ENCODE measurements at regions not wholly inside any gene's neighbourhood (a gene's known extent, or its start where the extent isn't known, plus 50 kb on each side); places are given as distances from the start of the nearest gene placed in this dataset.

- TF ChIP-seq POLR2AphosphoS5 (IDR thresholded peaks at IDR 0.05; ENCODE audit: low read depth, low read length): no peak
Measured at GRCh38 chr6:96727144-96727543, 110.1 kb downstream of the GPR63 start (continued).

GRCh38 chr6:96725296-96725695 is 112.0 kb downstream of the GPR63 start:
- ChIA-PET CTCF (ENCODE audit: partially characterized antibody) (interaction anchor here (1.7 to 2.1 kb wide), 2 partner anchors 10 to 13 kb away, joined by 3 to 4 read pairs; no protein-coding TSS in a partner anchor), POLR2A (ENCODE audit: partially characterized antibody) (no interaction called here)
- Histone ChIP-seq H2BK5ac (ENCODE audit: low read depth, low read length) (no peak overlapping the region), H2BK12ac (ENCODE audit: low read depth, low read length) (no peak overlapping the region), H3K4ac (replicated peaks; ENCODE audit: insufficient read length, low read depth, low read length) (no peak overlapping the region), H3K79me1 (ENCODE audit: low read depth, low read length) (no peaks in the 10 kb centered on the region), H3K27me3 (replicated peaks in 1 of 4; ENCODE audit: control insufficient read depth in 3 of 4, extremely low read depth in 1 of 4, insufficient read depth in 3 of 4, low read length in 3 of 4) (no peaks in the 10 kb centered on the region), H2AK5ac (ENCODE audit: low read depth, low read length) (no peak overlapping the region), H3K79me2 (ENCODE audit: control insufficient read depth in 1 of 2, insufficient read depth in 2 of 2, low read length in 2 of 2) (no peaks in the 10 kb centered on the region), H2BK120ac (replicated peaks; ENCODE audit: low read depth, low read length) (no peak overlapping the region), H4K20me1 (replicated peaks in 1 of 2; ENCODE audit: control insufficient read depth in 1 of 2, insufficient read depth in 2 of 2, low read length in 2 of 2) (no peaks in the 10 kb centered on the region), H3K23me2 (ENCODE audit: low read depth, low read length) (no peaks in the 10 kb centered on the region), H3K56ac (replicated peaks; ENCODE audit: insufficient read length, low read depth, low read length) (no peak overlapping the region), H4K5ac (ENCODE audit: insufficient read length, low read depth, low read length) (no peak overlapping the region), H3K14ac (ENCODE audit: insufficient read length) (no peak overlapping the region), H2AFZ (ENCODE audit: low read length) (no peak overlapping the region), H3K9ac (replicated peaks in 1 of 4; ENCODE audit: extremely low read depth in 1 of 4, low read depth in 3 of 4, low read length in 3 of 4) (no peak overlapping the region), H4K91ac (replicated peaks; ENCODE audit: insufficient read length, low read length) (no peak overlapping the region), H4K8ac (ENCODE audit: extremely low read depth, insufficient read depth, low read length) (no peak overlapping the region), H3K23ac (ENCODE audit: insufficient read length) (no peak overlapping the region), H3K36me3 (ENCODE audit: control insufficient read depth in 2 of 4, insufficient read depth in 4 of 4, low read length in 3 of 4) (no peaks in the 10 kb centered on the region), H3K4me1 (replicated peaks in 1 of 4; ENCODE audit: control insufficient read depth in 3 of 4, insufficient read depth in 4 of 4, low read length in 3 of 4) (no peaks in the 10 kb centered on the region), H2BK15ac (ENCODE audit: low read length) (no peak overlapping the region), H3K27ac (ENCODE audit: low read depth, low read length) (no peak overlapping the region), H3K9me3 (ENCODE audit: insufficient read depth in 2 of 2, low read depth in 1 of 2, low read length in 1 of 2) (no peaks in the 10 kb centered on the region), H3K4me3 (ENCODE audit: extremely low read depth in 1 of 4, insufficient read depth in 2 of 4, low read depth in 3 of 4, low read length in 4 of 4) (no peak overlapping the region), H3K18ac (ENCODE audit: extremely low read depth, low read length) (0 out of 2 replicates have a peak overlapping the region, but pooled peaks have one; percentile 20), H3K4me2 (ENCODE audit: insufficient read depth in 1 of 2, low read depth in 2 of 2, low read length in 2 of 2) (no peak overlapping the region), H2BK20ac (ENCODE audit: low read length) (no peak overlapping the region)
- DNase-seq (ENCODE audit: low read depth in 1 of 2, low spot score in 2 of 2): no peak
- WGBS, 2 experiments (ENCODE audit: extremely low coverage in 1 of 2, insufficient coverage in 1 of 2, insufficient read length in 1 of 2, insufficient replicate concordance in 2 of 2, low coverage in 1 of 2, low lambda C conversion rate in 2 of 2, missing lambda C conversion rate in 1 of 2): 87% methylated on average over 2 of the region's 2 CpGs; no CpG with 5 or more reads in 1 of the 2 experiments
- FAIRE-seq: no peak
- TF ChIP-seq EZH2 (IDR thresholded peaks at IDR 0.05; ENCODE audit: low read depth, low read length, severe bottlenecking) (no peak), ASH2L (IDR thresholded peaks at IDR 0.05; ENCODE audit: low read length) (no peak), RNF2 (IDR thresholded peaks at IDR 0.05; ENCODE audit: borderline replicate concordance, low read depth, low read length, missing control alignments, poor library complexity, severe bottlenecking) (no peak), HDAC2 (IDR thresholded peaks at IDR 0.05; ENCODE audit: borderline replicate concordance in 1 of 2, low read depth in 2 of 2, low read length in 2 of 2) (no peak), SP2 (IDR thresholded peaks at IDR 0.05; ENCODE audit: low read length) (no peak), SP4 (IDR thresholded peaks at IDR 0.05; ENCODE audit: low read length) (no peak), TEAD4 (IDR thresholded peaks at IDR 0.05; ENCODE audit: low read depth, low read length) (no peak), RAD21 (IDR thresholded peaks at IDR 0.05 in 1 of 2, conservative IDR thresholded peaks at IDR 0.05 in 1 of 2; ENCODE audit: low read depth in 2 of 2, low read length in 2 of 2) (no peak), CBX8 (IDR thresholded peaks at IDR 0.05; ENCODE audit: borderline replicate concordance, low read depth, low read length) (no peak), SRF (IDR thresholded peaks at IDR 0.05; ENCODE audit: low read depth, low read length) (no peak), JUN (IDR thresholded peaks at IDR 0.05; ENCODE audit: low read depth, low read length) (no peak)
